HG03066 (cell line): ENCODE measurements at regions not wholly inside any gene's neighbourhood (a gene's known extent, or its start where the extent isn't known, plus 50 kb on each side); places are given as distances from the start of the nearest gene placed in this dataset.

Source experiments
- ATAC-seq: cut with Tn5 transposase; IDR thresholded peaks from one replicate; pipeline ENCODE4 v1.9.1; 2021; ENCODE audit warnings: low read depth; ENCODE audit not compliant: unreplicated experiment

GRCh38 chr13:75932636-75933035 lies 296.5 kb downstream of the LMO7 start:
- no peak for ATAC-seq

- ATAC-seq = no peak
These were observed 295.0 kb downstream of the LMO7 start for GRCh38 chr13:75931116-75931515.

DNA sequence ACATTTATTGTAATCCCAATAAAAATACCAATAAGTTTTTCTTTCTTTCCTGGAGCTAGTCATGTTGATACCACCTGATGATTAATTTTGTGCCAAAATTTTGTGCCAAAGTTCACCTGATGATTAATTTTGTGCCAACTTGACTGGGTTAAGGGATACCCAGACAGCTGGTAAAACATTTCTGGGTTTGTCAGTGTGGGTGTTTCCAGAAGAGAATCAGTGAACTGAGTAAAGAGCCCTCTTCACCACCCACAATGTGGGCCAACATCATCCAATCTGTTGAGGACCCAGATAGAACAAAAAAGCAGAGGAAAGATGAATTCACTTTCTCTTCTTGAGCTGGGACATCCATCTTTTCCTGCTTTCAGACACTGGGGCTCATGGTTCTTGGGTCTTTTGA lies 292.9 kb downstream of the LMO7 start:
- ATAC-seq = no peak

DNA sequence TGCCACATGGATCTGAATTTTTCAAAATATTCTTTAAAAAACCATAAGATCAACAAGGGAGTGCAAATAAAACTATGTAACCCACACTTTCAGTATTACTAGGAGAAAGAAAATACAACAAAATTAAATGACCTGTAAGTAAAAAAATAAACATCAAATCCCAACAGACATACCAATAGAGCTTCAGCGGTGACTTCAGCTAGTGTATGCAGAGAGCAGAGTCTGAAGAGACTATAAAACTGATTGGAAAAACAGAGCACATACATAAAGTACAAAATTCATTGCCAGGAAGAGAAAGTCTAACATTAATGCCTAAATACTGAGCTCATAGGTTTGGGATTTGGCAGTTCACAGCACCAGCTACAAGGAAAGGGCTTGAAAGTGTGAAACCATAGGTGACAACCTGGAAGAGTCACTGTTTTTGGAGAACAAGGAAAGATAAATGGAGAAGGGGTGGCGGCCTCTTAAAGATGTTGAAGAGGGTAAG lies 291.1 kb downstream of the LMO7 start:
- ATAC-seq = no peak

- ATAC-seq = no peak
These were observed 284.4 kb downstream of the LMO7 start for GRCh38 chr13:75920536-75920935.

GRCh38 chr13:75919660-75920199 lies 283.6 kb downstream of the LMO7 start:
- no peak for ATAC-seq

GRCh38 chr13:75915066-75915465 lies 278.9 kb downstream of the LMO7 start:
- ATAC-seq = no peak

DNA sequence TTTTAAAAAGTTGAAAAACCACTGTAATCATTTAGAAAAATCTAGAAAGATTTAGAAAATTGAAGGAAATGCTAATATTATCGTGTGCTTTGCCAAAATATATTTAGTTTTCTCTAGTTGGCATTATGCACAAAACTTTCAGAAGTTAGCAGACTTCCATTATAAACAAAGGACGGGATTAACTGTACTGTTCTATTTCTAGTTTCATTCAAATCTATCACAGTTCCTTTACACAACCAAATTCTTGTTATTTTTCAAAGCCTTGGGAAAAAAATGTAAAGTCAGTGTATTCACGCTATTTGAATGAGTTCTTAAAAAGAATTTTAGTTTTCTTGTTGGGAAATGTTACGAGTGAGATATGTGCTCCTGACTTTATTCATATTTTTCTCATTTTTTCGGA lies 277.8 kb downstream of the LMO7 start:
- no peak for ATAC-seq

GRCh38 chr13:75910591-75910990 lies 274.5 kb downstream of the LMO7 start:
- ATAC-seq = no peak
